Peyer's patch (tissue), 4 donors: ENCODE measurements at regions not wholly inside any gene's neighbourhood (a gene's known extent, or its start where the extent isn't known, plus 50 kb on each side); places are given as distances from the start of the nearest gene placed in this dataset.
A peak's percentile ranks its signal among the peaks of the same experiment; 100 is the strongest.

Source experiments
- DNase-seq, 3 donors: peaks; one replicate each; pipeline ENCODE4 v3.0.0-alpha.2; 2017 to 2019
- H3K27ac ChIP-seq, 4 donors: fragments of 200-600 bp; sonication (generic); one replicate each; pipeline ENCODE4 v1.5.1; 2016 to 2019
- H3K27me3 ChIP-seq, 2 donors: fragments of 200-600 bp; sonication (generic); one replicate each; pipeline ENCODE4 v1.5.1; 2019
- H3K36me3 ChIP-seq, 3 donors: fragments of 200-600 bp; sonication (generic); one replicate each; pipeline ENCODE4 v1.5.1; 2016 to 2019
- H3K4me1 ChIP-seq, 4 donors: fragments of 200-600 bp; sonication (generic); one replicate each; pipeline ENCODE4 v1.5.1; 2016 to 2019
- H3K4me3 ChIP-seq, 4 donors: fragments of 200-600 bp; sonication (generic); 1 replicate in 3 of 4; 2 replicates in 1 of 4; pipeline ENCODE4 v1.5.1; 2016 to 2019; ENCODE audit warnings: mild to moderate bottlenecking in 1 of 4
- H3K9me3 ChIP-seq, 4 donors: fragments of 200-600 bp; sonication (generic); one replicate each; pipeline ENCODE4 v1.5.1; 2016 to 2019; ENCODE audit warnings: mild to moderate bottlenecking in 1 of 4
- POLR2A ChIP-seq, 2 donors: fragments of 450-650 bp; IDR thresholded peaks; one replicate each; pipeline ENCODE4 v1.5.1; 2017; ENCODE audit warnings: antibody characterized with exemption in 2 of 2, mild to moderate bottlenecking in 2 of 2, moderate library complexity in 2 of 2
- TF ChIP-seq, protein P1 (sequence below), 6 experiments: fragments of 450-650 bp in 4 of 6; fragments of 200-600 bp in 2 of 6; sonication (generic) in 1 of 6; IDR thresholded peaks; one replicate each; pipeline ENCODE4 v1.5.1; 2017 to 2019; ENCODE audit warnings: antibody characterized with exemption in 6 of 6, mild to moderate bottlenecking in 3 of 6, moderate library complexity in 1 of 6

DNA sequence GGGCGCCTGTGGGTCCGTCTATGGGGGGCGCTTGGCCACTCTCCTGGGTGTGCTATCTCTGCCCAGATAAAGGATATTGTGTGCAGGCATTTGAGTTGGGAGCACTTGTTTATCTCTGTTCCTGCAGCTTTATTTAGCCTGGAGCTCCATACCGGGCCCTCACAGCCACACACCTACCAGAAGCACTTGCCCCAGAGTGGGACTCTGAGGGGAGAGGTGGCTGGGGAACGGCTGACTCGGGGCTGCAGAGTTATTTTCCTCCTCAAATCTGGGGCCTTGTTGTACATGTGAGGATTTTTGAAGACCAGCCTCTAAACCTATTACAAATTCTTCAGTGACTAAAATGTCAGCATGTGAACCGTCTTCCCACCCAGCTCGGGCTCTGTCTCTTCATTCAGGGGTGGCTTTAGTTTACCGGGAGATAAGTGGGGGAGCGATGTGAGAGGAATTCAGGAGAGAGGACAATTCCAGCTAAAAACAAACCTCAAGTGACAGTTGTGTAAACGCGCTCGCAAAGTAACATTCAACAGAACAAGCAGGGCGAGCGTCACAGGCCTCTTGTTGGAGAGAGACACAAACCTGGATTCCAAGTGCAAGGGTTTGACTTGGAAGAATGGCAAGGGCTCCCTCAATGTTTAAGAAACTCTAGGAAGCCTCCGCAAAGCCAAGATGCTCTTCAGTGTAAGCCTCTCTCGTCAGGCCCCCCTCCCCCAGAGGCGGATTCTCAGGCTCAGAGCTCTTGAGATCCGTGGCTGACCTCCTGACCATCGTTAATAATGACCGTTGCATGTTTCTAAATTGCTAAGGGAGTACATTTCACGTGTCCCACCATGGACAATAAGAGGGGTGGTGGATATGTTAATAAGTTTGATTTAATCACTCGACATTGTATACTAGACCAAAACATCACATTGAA is 548.9 kb downstream of the QKI start:
- H3K4me1 ChIP-seq: no peaks in the 10 kb centered on the region
- TF ChIP-seq POLR2A (IDR thresholded peaks at IDR 0.05): no peak
- TF ChIP-seq, protein P1, sequence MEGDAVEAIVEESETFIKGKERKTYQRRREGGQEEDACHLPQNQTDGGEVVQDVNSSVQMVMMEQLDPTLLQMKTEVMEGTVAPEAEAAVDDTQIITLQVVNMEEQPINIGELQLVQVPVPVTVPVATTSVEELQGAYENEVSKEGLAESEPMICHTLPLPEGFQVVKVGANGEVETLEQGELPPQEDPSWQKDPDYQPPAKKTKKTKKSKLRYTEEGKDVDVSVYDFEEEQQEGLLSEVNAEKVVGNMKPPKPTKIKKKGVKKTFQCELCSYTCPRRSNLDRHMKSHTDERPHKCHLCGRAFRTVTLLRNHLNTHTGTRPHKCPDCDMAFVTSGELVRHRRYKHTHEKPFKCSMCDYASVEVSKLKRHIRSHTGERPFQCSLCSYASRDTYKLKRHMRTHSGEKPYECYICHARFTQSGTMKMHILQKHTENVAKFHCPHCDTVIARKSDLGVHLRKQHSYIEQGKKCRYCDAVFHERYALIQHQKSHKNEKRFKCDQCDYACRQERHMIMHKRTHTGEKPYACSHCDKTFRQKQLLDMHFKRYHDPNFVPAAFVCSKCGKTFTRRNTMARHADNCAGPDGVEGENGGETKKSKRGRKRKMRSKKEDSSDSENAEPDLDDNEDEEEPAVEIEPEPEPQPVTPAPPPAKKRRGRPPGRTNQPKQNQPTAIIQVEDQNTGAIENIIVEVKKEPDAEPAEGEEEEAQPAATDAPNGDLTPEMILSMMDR (IDR thresholded peaks at IDR 0.05): no peak
- no peak for DNase-seq

DNA sequence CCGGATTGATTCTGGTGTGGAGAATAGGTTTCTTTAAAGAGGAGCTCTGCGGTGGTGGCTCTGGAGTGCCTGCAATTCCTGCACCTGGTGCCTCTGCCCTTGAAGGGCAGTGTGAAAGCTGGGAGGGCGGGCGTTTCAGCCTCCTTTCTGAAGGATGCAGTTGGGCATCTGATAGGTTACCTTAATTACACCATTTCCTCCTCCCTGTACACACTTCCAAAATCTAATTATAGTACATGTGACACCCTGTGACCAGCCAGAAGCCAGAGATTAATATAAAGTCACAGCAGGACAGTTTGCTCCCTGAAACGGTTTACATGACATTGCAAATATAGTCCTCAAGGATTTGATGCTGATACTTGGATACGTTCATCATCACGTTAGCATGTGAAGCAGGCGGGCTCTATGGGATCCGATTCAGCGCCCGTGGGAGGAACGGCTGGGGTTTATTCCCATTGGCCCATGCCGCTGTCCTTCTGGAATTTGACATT is 548.2 kb downstream of the QKI start:
- TF ChIP-seq, protein P1 (IDR thresholded peaks at IDR 0.05): no peak
- no peak for TF ChIP-seq POLR2A (IDR thresholded peaks at IDR 0.05)
- Histone ChIP-seq H3K4me3 (no peak overlapping the region), H3K4me1 (no peaks in the 10 kb centered on the region), H3K27ac (no peak overlapping the region), H3K27me3 (no peaks in the 10 kb centered on the region), H3K36me3 (no peaks in the 10 kb centered on the region), H3K9me3 (no peaks in the 10 kb centered on the region)
- no peak for DNase-seq

More for the DNA sequence above, 548.9 kb downstream of the QKI start:
- no peaks in the 10 kb centered on the region for H3K9me3 ChIP-seq
- H3K27ac ChIP-seq: no peak overlapping the region
- H3K36me3 ChIP-seq: no peaks in the 10 kb centered on the region
- no peaks in the 10 kb centered on the region for H3K27me3 ChIP-seq
- no peak overlapping the region for H3K4me3 ChIP-seq

DNA sequence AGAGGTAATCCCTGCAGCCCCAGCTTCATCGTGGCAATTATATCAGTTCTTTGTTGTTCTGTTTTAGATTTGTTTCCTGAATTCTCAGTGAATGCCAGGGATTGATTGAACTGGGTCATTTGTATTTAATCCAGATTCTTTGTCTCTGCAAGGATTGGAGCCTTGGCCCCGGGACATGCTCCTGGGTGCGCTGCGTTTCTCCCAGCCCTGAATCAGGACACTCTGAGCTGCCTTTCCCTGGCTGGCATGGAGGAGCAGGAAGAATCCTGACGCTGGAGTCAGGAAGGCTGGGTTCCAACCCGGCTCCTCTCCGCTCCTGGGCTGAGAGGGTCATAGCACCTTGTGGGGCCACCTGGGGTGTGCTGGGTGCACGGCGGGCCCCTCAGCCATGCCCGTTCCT is 545.6 kb downstream of the QKI start:
- TF ChIP-seq, protein P1 (IDR thresholded peaks at IDR 0.05): no peak
- TF ChIP-seq POLR2A (IDR thresholded peaks at IDR 0.05): no peak
- DNase-seq: no peak
- Histone ChIP-seq H3K4me1 (no peaks in the 10 kb centered on the region), H3K36me3 (no peaks in the 10 kb centered on the region), H3K27me3 (no peaks in the 10 kb centered on the region), H3K27ac (no peak overlapping the region), H3K9me3 (no peaks in the 10 kb centered on the region), H3K4me3 (no peak overlapping the region)

DNA sequence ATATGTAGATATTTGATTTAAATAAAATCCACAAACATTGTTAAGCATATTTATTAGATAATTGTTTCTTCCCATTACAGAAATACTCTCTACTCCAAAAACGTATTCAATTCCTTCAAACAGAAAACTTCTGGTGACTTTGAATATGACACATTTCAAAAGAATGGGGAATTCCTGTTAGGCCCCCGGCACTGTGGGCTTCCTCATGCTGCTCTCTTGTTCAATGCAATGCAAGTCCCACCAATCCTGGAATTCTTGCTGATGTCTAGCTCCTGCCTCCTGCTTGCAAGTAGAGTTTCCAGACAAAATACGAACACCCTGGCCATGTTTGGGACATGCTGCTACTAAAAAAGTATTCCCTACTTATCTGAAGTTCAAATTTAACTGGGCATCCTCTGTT is 544.1 kb downstream of the QKI start:
- DNase-seq: no peak

DNA sequence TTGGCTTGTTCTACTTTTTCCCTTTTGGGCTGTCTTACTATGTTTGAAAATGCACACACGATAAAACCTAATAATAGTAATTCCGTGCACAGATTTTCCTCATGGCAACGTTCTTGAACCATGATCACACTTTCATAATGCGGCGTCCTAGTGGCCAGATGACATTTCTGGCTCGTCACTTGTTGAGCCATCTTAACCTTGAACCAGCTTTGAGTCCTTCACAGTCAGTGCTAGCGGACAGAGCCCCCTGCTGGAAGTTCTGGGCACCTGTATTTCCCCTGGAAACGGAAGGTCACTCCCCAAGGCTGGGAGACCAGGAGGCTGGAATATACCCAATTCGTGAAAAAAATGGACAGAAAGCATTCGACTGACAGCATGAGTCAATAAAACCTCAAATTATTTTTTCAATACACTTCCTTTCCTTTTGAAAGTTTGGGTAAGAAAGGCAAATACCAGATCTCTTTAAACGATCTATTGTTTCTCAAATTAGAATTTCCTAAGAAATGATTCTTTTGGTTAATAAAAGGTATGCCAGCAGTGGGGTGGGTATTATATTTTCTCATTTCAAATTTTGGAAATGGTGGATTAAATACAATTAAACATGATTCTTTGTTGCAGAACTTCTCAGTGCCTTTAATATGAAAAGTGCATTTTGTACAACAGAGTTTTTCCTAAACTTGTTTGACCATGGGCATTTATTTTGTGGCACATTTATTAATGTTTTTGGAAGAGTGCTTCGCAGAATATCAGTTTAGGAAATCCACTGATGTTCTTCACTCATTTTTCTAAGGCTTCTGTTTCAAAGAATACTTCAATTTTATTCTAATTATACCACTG is 542.3 kb downstream of the QKI start:
- TF ChIP-seq, protein P1 (IDR thresholded peaks at IDR 0.05): peak; percentile 54 to 76 (median 62)
- no peak for TF ChIP-seq POLR2A (IDR thresholded peaks at IDR 0.05)
- DNase-seq: peak in 2 of 3 donors; percentile 60 to 79
- H3K4me3 ChIP-seq: no peak overlapping the region
- H3K4me1 ChIP-seq: no peaks in the 10 kb centered on the region
- no peaks in the 10 kb centered on the region for H3K9me3 ChIP-seq
- H3K27me3 ChIP-seq: no peaks in the 10 kb centered on the region
- no peaks in the 10 kb centered on the region for H3K36me3 ChIP-seq
- H3K27ac ChIP-seq: no peak overlapping the region

More for the DNA sequence above, 544.1 kb downstream of the QKI start:
- no peaks in the 10 kb centered on the region for H3K36me3 ChIP-seq
- H3K9me3 ChIP-seq: no peaks in the 10 kb centered on the region
- H3K4me3 ChIP-seq: no peak overlapping the region
- no peaks in the 10 kb centered on the region for H3K27me3 ChIP-seq
- TF ChIP-seq, protein P1 (IDR thresholded peaks at IDR 0.05): no peak
- TF ChIP-seq POLR2A (IDR thresholded peaks at IDR 0.05): no peak
- H3K4me1 ChIP-seq: no peaks in the 10 kb centered on the region
- no peak overlapping the region for H3K27ac ChIP-seq
